OCI-LY7 (cell line): ENCODE measurements at regions not wholly inside any gene's neighbourhood (a gene's known extent, or its start where the extent isn't known, plus 50 kb on each side); places are given as distances from the start of the nearest gene placed in this dataset.
"Not testable (repeated sequence)": the region's sequence is repeated elsewhere in the genome, so short reads cannot be mapped to it uniquely, and the experiment has no call there.

ENCODE experiments used
- BruUV-seq: library from RNA; stranded (reverse); fragments of 400-500 nt; replicated peaks from 2 replicates; lab custom pipeline; 2021; lab: Mats Ljungman, UMichigan
- CTCF ChIA-PET: fragments of 300-600 bp; sonication (Branson Sonifier 250); formaldehyde crosslinking; loops from one replicate; lab custom pipeline; 2022; ENCODE audit warnings: antibody characterized with exemption; ENCODE audit not compliant: unreplicated experiment; lab: Charles Lee
- POLR2A ChIA-PET: fragments of 300-600 bp; sonication (Branson Sonifier 250); formaldehyde crosslinking; loops from one replicate; lab custom pipeline; 2022; ENCODE audit warnings: antibody characterized with exemption; lab: Charles Lee
- DNase-seq: peaks from one replicate; pipeline ENCODE4 v3.0.0-alpha.2; 2015; ENCODE audit warnings: low spot score
- H2AFZ ChIP-seq: fragments of 200-600 bp; sonication (generic), shearing (Covaris generic); 2 replicates; pipeline ENCODE4 v1.6.1; 2014; ENCODE audit warnings: mild to moderate bottlenecking, antibody characterized with exemption, low read length, moderate library complexity
- H3K27ac ChIP-seq: fragments of 200-600 bp; sonication (generic); 2 replicates; pipeline ENCODE4 v1.5.1; 2014; ENCODE audit warnings: mixed run types, low read depth, mild to moderate bottlenecking, moderate library complexity, low read length, inconsistent platforms; ENCODE audit not compliant: poor library complexity, severe bottlenecking
- H3K36me3 ChIP-seq: fragments of 200-600 bp; sonication (generic); 2 replicates; pipeline ENCODE4 v1.6.1; 2014; ENCODE audit warnings: mild to moderate bottlenecking, antibody characterized with exemption, low read length, moderate library complexity, mixed read lengths; ENCODE audit not compliant: insufficient read depth
- H3K4me1 ChIP-seq: fragments of 200-600 bp; sonication (generic); 2 replicates; pipeline ENCODE4 v1.5.1; 2014; ENCODE audit warnings: mild to moderate bottlenecking, low read length; ENCODE audit not compliant: insufficient read depth, poor library complexity, severe bottlenecking
- H3K4me2 ChIP-seq: fragments of 200-600 bp; sonication (generic); 2 replicates; pipeline ENCODE4 v1.6.1; 2014; ENCODE audit warnings: mild to moderate bottlenecking, low read length
- H3K4me3 ChIP-seq: fragments of 200-600 bp; sonication (generic); 2 replicates; pipeline ENCODE4 v1.5.1; 2014; ENCODE audit warnings: mild to moderate bottlenecking, low read depth, low read length; ENCODE audit not compliant: poor library complexity, severe bottlenecking
- H3K79me2 ChIP-seq: fragments of 200-600 bp; sonication (generic); 2 replicates; pipeline ENCODE4 v1.6.1; 2016; ENCODE audit warnings: low read depth, mild to moderate bottlenecking, low read length, moderate library complexity, mixed read lengths; ENCODE audit not compliant: insufficient read depth
- H3K9me2 ChIP-seq: fragments of 200-600 bp; sonication (generic); 2 replicates; pipeline ENCODE4 v1.6.1; 2016; ENCODE audit warnings: mild to moderate bottlenecking, low read length, mixed read lengths; ENCODE audit not compliant: insufficient read depth
- H3K9me3 ChIP-seq: fragments of 200-600 bp; sonication (generic); 2 replicates; pipeline ENCODE4 v1.6.1; 2014; ENCODE audit warnings: mild to moderate bottlenecking, mixed run types, low read length, mixed read lengths
- H4K20me1 ChIP-seq: fragments of 200-600 bp; sonication (generic); 2 replicates; pipeline ENCODE4 v1.6.1; 2014; ENCODE audit warnings: mild to moderate bottlenecking, antibody characterized with exemption, low read length, moderate library complexity, mixed read lengths; ENCODE audit not compliant: insufficient read depth
- CTCF ChIP-seq: fragments of 200-600 bp; sonication (generic); conservative IDR thresholded peaks from 2 replicates; pipeline ENCODE4 v1.5.1; 2014; ENCODE audit warnings: mild to moderate bottlenecking, antibody characterized with exemption, low read length, moderate library complexity, mixed read lengths
- EZH2phosphoT487 ChIP-seq: fragments of 200-600 bp; sonication (generic); IDR thresholded peaks from 2 replicates; pipeline ENCODE4 v1.6.1; 2018; ENCODE audit warnings: low read depth, borderline replicate concordance, mild to moderate bottlenecking, mixed run types, antibody characterized with exemption, low read length, moderate library complexity, mixed read lengths
- intact Hi-C: fragments of 100-400 bp; cut with micrococcal nuclease; formaldehyde crosslinking; loops from one replicate; pipeline ENCODE4 v1.10.0; 2022; ENCODE audit not compliant: unreplicated experiment

GRCh38 chr11:87719326-87720073 is 455.7 kb downstream of the RAB38 start:
- Histone ChIP-seq H3K4me3 (no peak overlapping the region), H3K79me2 (no peaks in the 10 kb centered on the region), H3K9me2 (no peaks in the 10 kb centered on the region), H2AFZ (no peak overlapping the region), H3K27ac (no peak overlapping the region), H3K36me3 (no peaks in the 10 kb centered on the region), H4K20me1 (no peaks in the 10 kb centered on the region), H3K4me2 (no peak overlapping the region), H3K9me3 (no peaks in the 10 kb centered on the region), H3K4me1 (no peaks in the 10 kb centered on the region)
- DNase-seq, result no peak
- intact Hi-C loops, result loop anchor here (5.0 to 10.0 kb wide), 3 partner anchors 257 to 825 kb away; no protein-coding TSS in a partner anchor
- TF ChIP-seq CTCF (no peak), EZH2phosphoT487 (no peak)
- CTCF ChIA-PET, result no interaction called here
- POLR2A ChIA-PET, result no interaction called here
- BruUV-seq, result no TSS peak

- H3K4me2 ChIP-seq, result no peak overlapping the region
- ChIA-PET CTCF (no interaction called here), POLR2A (interaction anchor here (0.5 kb wide), 1 partner anchor 147 kb away, joined by 3 read pairs; no protein-coding TSS in a partner anchor)
- H3K4me1 ChIP-seq, result no peaks in the 10 kb centered on the region
- H3K27ac ChIP-seq, result no peak overlapping the region
- intact Hi-C loops, result no loop called here
- H4K20me1 ChIP-seq, result no peaks in the 10 kb centered on the region
- H3K9me2 ChIP-seq, result no peaks in the 10 kb centered on the region
- no peaks in the 10 kb centered on the region for H3K36me3 ChIP-seq
- peak; percentile 3 for DNase-seq
- no peak for TF ChIP-seq CTCF
- no peak for TF ChIP-seq EZH2phosphoT487
- H3K4me3 ChIP-seq, result no peak overlapping the region
- no peaks in the 10 kb centered on the region for H3K79me2 ChIP-seq
- H3K9me3 ChIP-seq, result no peaks in the 10 kb centered on the region
- no TSS peak for BruUV-seq
- H2AFZ ChIP-seq, result no peak overlapping the region
Measured at GRCh38 chr11:87712802-87713202, 462.4 kb downstream of the RAB38 start.

DNA sequence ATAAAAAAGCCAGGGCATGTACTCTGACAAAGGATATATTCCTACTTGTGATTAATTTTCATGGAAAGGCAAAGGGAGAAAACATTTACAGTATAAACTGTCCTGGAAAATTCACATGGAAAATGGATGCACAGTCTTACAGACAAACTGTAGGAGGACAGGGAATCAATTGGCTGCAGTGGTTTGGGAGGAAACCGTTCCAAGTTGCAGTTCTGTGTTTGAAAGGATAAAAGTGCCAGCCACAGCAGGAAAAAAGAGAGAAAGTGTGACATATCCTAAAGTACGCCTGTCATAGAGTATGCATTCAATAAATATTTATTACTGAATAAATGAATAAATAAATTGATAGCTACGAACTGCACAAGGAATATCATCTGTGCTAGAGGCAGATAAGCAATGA is 462.9 kb downstream of the RAB38 start:
- TF ChIP-seq EZH2phosphoT487 (no peak), CTCF (no peak)
- no peaks in the 10 kb centered on the region for H3K4me1 ChIP-seq
- no peaks in the 10 kb centered on the region for H3K9me2 ChIP-seq
- ChIA-PET CTCF (no interaction called here), POLR2A (no interaction called here)
- no peak overlapping the region for H3K4me2 ChIP-seq
- no TSS peak for BruUV-seq
- DNase-seq, result no peak
- H3K4me3 ChIP-seq, result no peak overlapping the region
- no peak overlapping the region for H3K27ac ChIP-seq
- H3K79me2 ChIP-seq, result no peaks in the 10 kb centered on the region
- intact Hi-C loops, result no loop called here
- no peak overlapping the region for H2AFZ ChIP-seq
- no peaks in the 10 kb centered on the region for H3K36me3 ChIP-seq
- no peaks in the 10 kb centered on the region for H4K20me1 ChIP-seq
- H3K9me3 ChIP-seq, result no peaks in the 10 kb centered on the region

DNA sequence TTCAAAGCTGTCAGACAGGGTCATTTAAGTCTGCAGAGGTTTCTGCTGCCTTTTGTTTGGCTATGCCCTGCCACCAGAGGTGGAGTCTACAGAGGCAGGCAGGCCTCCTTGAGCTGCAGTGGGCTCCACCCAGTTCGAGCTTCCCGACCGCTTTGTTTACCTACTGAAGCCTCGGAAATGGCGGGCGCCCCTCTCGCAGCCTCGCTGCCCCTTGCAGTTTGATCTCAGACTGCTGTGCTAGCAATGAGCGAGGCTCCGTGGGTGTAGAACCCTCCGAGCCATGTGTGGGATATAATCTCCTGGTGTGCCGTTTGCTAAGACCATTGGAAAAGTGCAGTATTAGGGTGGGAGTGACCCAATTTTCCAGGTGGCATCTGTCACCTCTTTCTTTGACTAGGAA is 471.7 kb downstream of the RAB38 start:
- intact Hi-C loops, H3K4me2 ChIP-seq, H3K4me1 ChIP-seq, H3K27ac ChIP-seq, H4K20me1 ChIP-seq, H3K9me2 ChIP-seq, H2AFZ ChIP-seq, H3K36me3 ChIP-seq, BruUV-seq, H3K4me3 ChIP-seq, H3K79me2 ChIP-seq, DNase-seq, POLR2A ChIA-PET, H3K9me3 ChIP-seq, CTCF ChIA-PET: not testable (repeated sequence)
